GM21723 (cell line): ENCODE measurements at regions not wholly inside any gene's neighbourhood (a gene's known extent, or its start where the extent isn't known, plus 50 kb on each side); places are given as distances from the start of the nearest gene placed in this dataset.

Experiments
- ATAC-seq: cut with Tn5 transposase; IDR thresholded peaks from one replicate; pipeline ENCODE4 v1.9.1; 2021; ENCODE audit warnings: mild to moderate bottlenecking, moderate library complexity; ENCODE audit not compliant: unreplicated experiment

DNA sequence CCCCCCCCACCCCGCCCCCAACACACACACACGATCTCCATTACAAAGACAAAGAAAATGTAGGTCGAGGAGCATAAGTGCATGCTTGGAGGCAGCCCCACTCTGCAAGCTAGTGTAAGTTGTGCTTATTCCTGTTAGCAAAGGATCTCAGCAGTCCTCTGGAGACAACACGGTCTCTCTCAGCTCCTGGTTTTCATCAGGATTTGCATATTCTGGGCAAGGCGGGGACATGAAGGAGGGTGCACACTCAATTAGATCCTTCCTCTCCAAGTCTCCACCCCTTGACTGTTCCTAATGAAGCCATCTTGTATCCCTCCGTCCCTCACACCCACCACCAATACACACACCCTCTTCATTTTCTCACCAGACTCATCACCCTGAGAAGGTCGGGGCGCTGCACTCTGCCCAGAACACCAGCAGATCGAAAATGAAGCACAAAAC is 63.8 kb downstream of the MRPL46 start:
- ATAC-seq: no peak

DNA sequence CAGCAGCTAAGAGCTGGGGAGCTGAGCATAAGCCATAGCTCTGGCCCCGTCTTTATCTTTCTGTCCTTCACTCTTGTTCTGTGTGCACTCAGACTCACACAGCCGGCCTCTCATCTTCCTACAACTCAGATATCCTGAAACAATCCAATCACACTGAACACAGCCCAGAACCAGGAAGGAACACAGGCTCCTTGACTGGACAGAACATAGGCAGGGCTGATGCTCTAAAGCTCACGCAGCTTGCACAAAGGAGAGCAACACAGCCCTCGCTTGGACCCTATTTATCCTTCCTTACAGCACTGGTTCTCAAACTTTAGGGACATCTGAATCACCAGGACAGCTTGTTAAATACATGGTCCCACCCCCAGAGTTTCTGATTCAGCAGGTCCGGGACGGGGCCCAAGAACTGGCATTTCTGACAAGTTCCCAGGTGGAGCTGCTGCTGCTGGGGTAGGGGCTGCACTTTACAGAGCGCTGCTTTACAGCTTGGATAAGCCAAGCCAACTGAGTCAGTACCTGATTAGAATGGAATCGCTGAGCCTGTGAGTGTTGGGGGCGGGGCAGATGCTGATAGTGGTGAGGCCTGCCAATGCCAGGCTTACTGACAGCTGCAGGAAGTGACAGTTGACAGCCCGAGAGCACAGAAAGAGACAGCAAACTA is 65.1 kb downstream of the MRPL46 start:
- ATAC-seq: peak; percentile 68

DNA sequence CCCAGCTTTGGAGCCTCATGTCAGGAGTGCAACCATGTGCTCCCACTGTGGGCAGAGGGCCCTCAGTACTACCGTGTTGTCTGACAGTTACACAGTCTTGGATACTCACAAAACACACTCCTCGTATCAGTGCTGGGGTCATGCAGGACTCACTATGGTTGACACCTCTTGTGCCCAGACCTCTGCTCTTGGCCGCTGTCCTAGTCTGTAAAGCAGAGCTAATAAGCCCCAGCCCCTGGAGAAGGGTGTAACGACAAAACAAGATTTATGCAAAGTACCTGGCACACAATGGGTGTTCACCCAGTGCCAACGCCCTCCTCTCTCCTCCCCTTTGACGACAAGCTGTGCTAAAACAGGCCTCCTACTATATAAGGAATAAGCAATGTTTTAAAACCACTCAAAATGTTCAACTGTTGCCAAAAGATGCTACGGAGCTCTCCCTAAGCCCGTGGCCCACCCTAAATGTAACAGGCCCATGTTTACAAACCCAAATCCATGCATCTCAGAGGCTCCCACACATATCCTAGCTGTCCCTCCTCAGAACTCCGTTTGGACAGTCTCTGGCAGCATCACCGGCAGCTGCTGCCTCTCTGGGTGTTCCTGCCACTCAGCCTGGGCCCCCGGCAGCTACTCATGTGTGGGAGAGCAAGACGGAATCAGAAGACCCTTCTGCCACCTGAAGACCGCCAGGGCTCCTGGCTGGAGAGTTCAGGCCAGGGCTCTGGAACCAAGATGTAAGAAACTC is 65.8 kb downstream of the MRPL46 start:
- ATAC-seq: no peak

DNA sequence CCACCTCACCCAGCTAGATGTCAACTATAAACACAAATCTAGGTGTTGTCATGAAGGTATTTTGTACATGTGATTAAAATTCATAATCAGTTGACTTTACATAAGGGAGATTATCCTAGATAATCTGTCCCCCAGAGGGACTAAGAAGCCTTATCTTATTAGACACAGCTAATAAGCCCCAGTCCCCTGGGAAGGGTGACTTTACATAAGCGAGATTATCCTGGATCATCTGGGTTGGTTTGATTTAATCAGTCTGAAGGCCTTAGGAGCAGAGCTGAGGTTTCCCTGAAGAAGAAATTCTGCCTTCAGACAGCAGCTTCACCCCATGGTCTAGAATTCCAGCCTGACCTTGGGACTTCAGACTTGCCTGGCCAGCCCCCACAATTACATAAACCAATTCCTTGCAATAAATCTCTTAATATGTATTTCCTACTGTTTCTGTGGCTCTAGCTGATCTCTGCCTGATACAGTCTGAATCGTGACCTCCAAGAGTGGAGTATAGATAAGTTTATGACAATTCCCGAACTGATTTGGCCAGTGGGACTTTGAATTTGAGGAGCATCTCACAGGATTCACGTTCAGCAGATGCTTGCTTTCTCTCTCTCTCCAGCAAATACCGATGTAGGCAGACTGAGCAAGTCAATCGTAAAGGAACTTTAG is 66.5 kb downstream of the MRPL46 start:
- ATAC-seq: no peak

DNA sequence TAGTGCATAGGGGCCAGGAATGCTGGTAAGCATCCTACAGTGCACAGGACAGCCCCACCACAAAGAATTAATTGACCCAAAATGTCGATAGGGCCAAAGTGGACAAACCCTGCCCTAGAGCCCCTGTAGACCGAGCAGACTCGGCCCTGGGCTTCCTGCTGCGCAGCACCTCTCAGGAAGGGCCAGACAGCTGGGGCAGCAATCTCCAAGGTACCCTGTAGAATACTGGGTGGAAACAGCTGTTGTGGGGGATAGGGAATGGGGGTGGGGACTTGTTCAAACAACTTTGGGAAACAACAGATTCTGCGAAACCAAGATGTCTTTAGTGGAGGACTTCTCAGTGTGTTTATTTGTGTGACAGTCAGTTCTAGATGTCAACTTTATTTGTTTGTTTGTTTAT is 67.1 kb downstream of the MRPL46 start:
- no peak for ATAC-seq

DNA sequence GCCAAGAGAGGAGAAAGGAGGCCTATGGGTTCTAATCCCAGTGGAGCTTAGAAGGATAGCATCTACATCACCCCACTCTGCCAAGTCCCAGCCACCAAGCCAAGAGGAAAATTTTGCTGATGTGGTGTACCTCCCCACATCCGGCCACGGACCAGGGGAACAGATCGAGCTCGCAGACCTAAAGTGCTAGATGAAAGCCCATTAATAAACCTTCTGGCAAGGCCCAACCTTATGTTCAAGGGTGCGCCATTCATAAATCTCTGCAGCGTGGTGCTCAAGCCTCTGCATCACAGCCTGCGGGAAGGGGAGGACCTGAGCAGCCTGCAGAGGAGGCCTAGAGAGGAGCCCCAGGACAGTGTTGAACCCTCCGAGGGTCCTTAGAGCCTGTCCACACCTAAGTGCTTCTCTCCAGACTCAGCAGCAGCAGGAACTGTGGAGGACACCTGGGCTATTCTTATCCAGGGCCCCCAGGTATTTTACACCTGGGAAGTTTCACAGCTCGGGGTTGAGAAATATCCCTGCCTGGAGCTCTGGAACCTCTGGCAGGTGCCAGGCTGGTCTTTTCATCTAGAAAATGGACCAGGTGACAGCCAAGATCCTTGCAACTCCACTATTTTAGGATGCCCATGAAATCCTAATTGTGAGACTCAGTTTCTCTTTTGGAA is 68.0 kb downstream of the MRPL46 start:
- no peak for ATAC-seq

DNA sequence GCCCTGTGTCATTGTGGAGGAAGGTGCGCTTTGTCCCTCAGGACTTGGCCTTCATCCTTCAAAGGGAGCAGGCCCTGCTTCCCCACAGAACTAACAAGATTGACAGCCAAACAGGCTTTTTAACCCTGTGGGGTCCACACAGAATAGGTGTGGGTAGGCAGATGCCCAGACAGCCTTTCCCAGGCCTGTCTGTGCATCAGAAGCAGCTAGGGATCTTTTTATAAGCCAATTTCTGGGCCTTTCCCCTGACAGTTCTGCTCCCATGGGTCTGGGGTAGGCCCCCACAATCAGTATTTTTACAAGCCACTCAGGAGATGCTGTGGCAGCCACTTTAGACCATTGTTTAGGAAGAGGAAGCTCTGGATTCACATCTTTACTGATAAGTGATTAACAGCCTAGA is 69.2 kb downstream of the MRPL46 start:
- ATAC-seq: no peak

DNA sequence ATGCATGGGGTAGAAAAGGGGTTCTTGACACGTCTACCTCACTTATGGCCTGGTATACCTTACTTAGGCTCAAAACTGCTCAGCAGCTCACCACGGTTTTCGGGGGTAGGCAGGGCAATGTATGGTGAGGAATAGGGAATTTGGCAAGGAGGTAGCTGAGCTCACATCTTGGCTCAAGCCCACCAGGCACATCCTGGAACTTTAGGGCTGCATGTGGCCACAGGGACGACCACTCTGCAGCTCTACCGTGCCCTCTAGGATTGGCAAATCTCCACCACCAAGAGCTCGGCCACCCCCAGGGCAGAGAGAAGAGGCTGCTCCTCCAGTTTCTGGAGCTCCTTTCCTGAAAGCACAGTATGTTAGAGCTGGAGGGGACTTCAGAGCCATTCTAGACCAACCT is 69.7 kb downstream of the MRPL46 start:
- no peak for ATAC-seq

DNA sequence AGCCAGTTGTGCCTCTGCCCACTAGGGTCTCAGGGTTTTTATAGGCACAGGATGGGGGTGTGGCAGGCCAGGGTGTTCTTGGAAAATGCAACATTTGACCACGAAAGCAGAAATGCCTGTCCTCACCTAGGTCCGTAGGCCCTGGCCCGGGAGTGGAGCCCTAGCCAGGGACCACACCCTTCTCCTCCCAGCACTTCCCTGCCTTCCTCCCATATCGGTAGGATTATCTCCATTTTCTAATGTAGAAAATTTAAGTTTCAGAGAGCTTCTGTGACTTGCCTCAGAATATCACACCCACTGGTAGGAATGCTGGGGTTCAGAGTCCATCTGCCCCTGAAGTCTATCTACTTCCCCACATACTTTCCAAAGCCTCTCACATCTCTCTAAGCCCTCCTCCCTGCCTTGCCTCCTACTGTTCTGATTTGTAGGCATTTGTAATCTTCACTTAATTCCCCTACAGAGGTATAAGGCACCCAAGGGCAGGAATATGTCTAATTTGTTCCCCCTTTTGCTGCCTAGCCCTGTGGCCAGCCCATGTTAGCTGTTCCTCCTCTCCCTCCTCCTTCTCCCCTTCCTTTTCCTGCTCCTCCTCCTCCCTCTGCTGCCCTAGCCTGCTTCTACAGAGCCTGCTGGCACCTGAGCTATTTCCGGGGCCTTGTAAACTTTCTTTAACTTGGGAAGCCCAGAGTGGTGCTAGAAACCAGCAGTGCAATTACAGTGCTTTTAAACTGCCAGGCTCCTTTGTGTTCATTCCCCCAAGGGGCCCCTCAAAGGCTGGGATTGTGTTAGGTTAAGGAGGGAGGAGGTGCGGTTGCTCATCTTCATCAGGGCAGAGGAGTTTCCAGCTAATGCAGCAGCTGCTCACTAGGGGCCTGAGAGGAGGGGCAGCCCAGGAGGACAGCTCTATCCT is 71.1 kb downstream of the MRPL46 start:
- no peak for ATAC-seq

DNA sequence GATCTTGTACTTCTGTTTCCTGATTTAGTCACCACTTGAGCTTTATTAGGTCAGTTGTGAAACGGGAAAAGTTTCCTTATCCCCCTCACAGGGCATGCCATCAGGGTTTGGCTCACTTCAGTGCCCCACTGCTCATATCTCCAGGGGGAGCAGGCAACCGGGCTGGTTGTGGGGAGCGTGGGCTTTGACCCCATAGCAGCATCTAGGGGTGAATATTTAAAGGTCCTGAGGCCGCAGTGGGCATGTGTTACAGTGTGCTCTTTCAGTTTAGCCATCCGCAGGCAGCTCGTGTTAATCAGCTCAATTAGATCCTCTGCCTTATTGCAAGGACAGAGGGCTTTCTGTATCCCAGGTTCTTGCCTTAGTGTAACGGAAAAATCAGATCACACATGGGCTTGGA is 71.9 kb downstream of the MRPL46 start:
- ATAC-seq: no peak

DNA sequence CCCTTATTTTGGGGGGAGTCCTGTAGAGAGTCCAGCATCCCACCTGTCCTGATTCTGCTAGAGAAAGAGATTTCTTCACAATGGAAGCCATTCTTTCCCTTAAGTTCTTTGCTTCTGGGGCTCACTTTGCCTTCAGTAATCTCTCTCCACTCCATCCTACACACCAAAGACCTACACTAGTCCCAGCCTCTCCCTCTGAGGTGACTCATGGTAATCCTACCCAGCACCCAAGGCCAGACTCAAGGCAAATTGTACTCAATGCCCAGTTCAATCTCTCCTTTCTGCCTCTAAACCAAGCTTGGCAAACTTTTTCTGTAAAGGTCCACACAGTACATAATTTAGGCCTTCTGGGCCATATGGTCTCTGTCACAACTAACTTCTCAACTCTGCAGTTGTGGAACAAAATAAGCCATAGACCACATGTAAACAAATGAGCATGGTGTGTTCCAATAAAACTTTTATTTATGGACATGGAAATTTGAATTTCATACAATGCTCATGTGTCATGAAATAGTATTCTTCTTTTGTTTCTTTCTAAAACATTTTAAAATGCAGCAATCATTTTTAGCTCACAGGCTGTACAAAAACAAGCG is 72.5 kb downstream of the MRPL46 start:
- ATAC-seq: no peak

DNA sequence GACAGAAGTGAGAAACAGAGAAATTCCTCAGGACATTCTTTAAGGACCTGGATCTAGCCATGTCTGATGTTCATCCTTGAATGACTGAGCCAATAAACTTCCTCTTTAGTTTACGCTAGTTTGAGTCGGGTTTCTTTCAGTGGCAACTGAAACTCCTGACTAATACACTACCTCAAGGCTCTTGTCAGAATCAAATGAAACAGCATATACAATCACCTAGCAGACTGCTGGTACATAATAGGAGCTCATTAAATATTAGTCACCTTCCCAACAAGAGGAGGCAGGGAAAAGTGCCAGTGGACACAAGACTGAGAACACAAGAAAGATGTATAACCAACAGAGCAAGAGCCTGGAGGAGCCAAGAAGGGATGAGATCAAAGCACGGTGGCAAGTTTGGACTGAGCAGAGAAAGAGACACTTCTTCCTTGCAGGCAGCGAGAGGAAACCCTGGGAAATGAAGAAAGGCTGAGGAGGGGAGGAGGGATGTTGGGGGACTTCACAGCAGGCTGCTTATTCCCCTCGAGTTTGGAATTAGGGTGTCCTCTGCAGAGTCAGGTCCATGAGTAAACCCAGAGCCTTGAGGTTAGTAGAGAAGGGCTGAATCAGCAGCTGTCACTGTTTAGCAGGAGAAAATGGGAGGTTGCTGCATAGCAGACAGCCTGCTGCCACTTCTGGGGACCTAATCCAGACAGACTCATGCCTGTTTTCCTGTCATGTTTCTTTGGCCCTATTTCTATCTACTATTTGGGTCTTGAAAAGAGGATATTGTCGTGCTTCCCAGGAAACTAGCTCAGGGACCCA is 73.3 kb downstream of the MRPL46 start:
- ATAC-seq: no peak

DNA sequence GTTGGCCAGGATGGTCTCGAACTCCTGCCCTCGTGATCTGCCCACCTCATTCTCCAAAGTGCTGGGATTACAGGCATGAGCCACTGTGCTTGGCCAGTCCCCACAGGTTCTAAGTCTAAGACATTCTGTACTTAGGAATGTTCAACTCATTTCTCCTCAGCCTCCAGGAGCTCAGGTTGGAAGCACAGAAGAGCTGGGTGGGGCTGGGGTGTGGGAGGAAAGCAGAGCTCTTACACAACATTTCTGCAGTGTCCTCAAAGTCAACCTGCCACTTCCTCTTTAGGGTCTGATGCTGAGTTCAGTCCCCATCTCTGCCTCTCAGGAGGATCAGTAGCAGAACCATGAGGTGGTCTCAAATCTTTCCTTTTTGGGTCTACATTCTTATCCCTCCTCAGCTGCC is 75.5 kb downstream of the MRPL46 start:
- ATAC-seq: no peak

DNA sequence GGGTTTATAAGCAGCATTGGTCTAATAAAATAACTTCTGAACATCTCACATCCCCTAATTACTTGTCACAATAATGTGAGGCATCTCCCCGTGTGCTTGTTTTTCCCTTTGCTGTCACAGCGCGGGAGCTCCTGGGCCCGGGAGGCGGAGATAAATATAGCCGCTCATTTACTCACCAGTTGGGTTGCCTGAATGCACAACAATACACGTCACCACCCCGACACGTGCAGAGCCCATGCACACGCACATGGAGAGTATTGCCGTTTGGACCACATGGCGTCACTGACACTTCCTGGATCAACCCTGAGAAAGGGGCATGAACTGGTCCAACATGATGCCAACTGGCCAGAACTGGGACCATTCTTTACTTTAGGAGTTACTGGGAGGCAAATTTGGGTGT is 76.2 kb downstream of the MRPL46 start:
- ATAC-seq: no peak

DNA sequence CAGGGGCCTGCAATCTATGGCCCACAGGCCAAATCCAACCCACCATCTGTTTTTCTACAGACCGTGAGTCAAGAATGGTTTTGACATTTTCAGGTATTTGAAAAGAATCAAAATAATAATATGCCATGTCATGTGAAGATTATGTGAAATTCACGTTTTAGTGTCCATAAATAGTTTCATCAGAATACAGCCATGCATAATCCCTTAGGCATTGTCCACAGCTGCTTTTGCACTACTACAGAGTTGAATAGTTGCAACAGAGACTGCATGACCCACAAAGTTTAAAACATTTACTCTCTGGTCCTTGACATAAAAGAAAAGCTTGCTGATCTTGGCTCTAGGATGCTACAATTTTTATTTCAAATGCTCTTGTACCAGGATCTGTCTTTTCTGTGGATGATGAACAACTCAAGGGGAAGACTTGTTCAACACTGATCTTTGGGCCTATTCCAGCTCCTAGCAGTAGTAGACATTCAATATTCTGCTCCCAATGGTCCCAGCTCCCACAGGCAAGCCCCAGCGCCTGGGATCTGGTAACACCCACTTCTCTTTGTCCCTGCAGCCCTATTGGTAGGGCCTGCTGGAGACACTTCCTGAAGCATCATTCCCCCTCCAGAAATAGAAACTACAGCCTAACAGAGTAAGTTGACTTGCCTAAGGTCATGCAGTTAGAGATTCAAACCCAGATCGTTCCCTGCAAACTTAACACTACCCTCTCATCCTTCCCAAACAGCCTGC is 76.9 kb downstream of the MRPL46 start:
- ATAC-seq: no peak

DNA sequence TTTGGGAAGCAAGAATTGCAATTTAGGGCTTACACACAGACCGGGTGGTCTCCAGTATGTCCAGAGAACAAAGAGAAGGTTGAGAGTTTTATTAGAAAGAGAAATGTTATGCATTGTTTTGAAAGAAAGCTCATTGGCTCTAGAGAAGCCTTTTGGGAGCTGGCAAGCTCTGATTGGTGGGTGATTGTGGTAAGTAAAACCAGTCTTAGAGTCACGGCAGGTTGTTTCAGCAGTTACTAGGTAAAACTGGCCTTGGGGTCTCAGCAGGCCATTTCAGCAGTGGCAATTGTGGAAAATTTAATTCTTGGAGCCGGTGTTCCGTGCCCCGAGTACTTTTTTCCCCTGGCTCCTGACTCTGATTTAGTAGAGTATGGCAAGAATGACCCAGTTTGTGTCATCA is 78.1 kb downstream of the MRPL46 start:
- ATAC-seq: no peak

DNA sequence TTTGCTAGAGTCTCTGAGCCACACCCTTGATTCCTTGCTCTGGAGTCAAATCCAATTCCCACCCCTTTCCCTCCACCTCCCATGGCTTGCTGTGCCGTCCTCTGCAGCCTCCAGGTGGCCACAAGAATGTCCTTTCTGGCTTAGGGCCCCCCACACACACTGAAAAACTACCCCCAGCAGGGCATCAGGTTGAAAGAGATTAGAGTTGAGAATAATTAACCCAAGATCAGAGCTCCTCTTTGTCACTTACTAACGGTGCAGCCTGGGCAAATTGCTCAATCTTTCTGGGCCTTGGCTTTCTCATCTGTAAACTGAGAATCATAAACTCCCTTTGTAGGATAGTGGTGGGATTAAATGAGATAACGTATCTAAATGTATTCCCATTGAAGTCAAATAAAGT is 78.5 kb downstream of the MRPL46 start:
- ATAC-seq: no peak

DNA sequence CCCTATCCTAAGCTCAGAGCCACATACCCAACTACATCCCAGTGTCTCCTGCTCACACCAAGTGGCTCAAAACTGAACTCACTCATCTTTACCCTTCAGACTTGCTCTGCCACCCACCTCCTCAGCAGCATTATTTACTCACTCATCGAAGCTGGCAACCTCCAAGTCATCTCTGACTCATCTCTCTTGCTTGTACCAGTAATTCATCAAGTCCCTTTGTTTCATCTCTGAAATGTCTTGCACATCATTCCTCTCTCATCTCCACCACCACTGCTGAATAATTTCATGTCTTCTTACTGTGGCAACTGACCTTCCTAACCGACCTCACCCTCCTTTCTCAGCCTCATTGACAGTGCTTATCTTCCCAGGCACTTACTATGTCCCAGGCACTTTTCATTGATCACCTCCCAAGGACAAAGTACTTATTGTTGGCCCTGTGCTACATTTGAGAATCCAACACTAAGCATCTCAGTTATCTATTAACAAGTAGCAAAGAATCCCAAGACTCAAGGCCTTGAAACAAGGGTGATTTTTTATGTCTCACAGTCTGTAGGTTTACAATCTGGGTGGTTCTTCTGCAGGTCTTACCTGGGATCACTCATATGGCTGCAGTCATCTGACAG is 82.0 kb downstream of the MRPL46 start:
- ATAC-seq: no peak
